Ramos (cell line): ENCODE measurements at regions not wholly inside any gene's neighbourhood (a gene's known extent, or its start where the extent isn't known, plus 50 kb on each side); places are given as distances from the start of the nearest gene placed in this dataset.

Experiments used
- in situ Hi-C: fragments of 300-500 bp; cut with MboI; formaldehyde crosslinking; loops from one replicate; pipeline ENCODE4 v1.14.3; 2022; ENCODE audit warnings: low sequenced_read_pairs; ENCODE audit not compliant: unreplicated experiment

GRCh38 chr6:19087296-19087695 lies 700.1 kb downstream of the RNF144B start:
- in situ Hi-C loops, result no loop called here

GRCh38 chr6:19087897-19088296 lies 700.7 kb downstream of the RNF144B start:
- in situ Hi-C loops, result no loop called here

- in situ Hi-C loops, result no loop called here
Measured at GRCh38 chr6:19100752-19101151, 713.6 kb downstream of the RNF144B start.

- in situ Hi-C loops, result no loop called here
Measured at GRCh38 chr6:19102936-19103335, 715.8 kb downstream of the RNF144B start.

- in situ Hi-C loops, result no loop called here
Measured at GRCh38 chr6:19107468-19107867, 720.3 kb downstream of the RNF144B start.

GRCh38 chr6:19121521-19121920 lies 715.6 kb upstream of the ID4 start:
- in situ Hi-C loops, result no loop called here

- in situ Hi-C loops, result no loop called here
Measured at GRCh38 chr6:19127081-19127480, 710.1 kb upstream of the ID4 start.

- in situ Hi-C loops, result no loop called here
Measured at GRCh38 chr6:19128701-19129100, 708.5 kb upstream of the ID4 start.

GRCh38 chr6:19135706-19136105 lies 701.5 kb upstream of the ID4 start:
- in situ Hi-C loops, result no loop called here

- in situ Hi-C loops, result no loop called here
Measured at GRCh38 chr6:19137505-19137904, 699.7 kb upstream of the ID4 start.

- in situ Hi-C loops, result no loop called here
Measured at GRCh38 chr6:19142275-19142674, 694.9 kb upstream of the ID4 start.

GRCh38 chr6:19150307-19150706 lies 686.9 kb upstream of the ID4 start:
- in situ Hi-C loops, result no loop called here

- in situ Hi-C loops, result no loop called here
Measured at GRCh38 chr6:19153270-19153980, 683.7 kb upstream of the ID4 start.

- in situ Hi-C loops, result no loop called here
Measured at GRCh38 chr6:19153981-19154295, 683.2 kb upstream of the ID4 start.

- in situ Hi-C loops, result no loop called here
Measured at GRCh38 chr6:19156443-19156842, 680.7 kb upstream of the ID4 start.

- in situ Hi-C loops, result no loop called here
Measured at GRCh38 chr6:19157486-19157885, 679.7 kb upstream of the ID4 start.

- in situ Hi-C loops, result no loop called here
Measured at GRCh38 chr6:19158586-19158985, 678.6 kb upstream of the ID4 start.

- in situ Hi-C loops, result no loop called here
Measured at GRCh38 chr6:19159089-19159488, 678.1 kb upstream of the ID4 start.

- in situ Hi-C loops, result no loop called here
Measured at GRCh38 chr6:19159561-19159960, 677.6 kb upstream of the ID4 start.

GRCh38 chr6:19160081-19160730 lies 677.0 kb upstream of the ID4 start:
- in situ Hi-C loops, result no loop called here

GRCh38 chr6:19167251-19167650 lies 669.9 kb upstream of the ID4 start:
- in situ Hi-C loops, result no loop called here

- in situ Hi-C loops, result no loop called here
Measured at GRCh38 chr6:19169366-19169765, 667.8 kb upstream of the ID4 start.
